Osteocyte (in vitro differentiated cells): ENCODE measurements at regions not wholly inside any gene's neighbourhood (a gene's known extent, or its start where the extent isn't known, plus 50 kb on each side); places are given as distances from the start of the nearest gene placed in this dataset.
"Not testable (repeated sequence)": the region's sequence is repeated elsewhere in the genome, so short reads cannot be mapped to it uniquely, and the experiment has no call there.

Source experiments
- DNase-seq: peaks from one replicate; pipeline ENCODE4 v3.0.0; 2021; ENCODE audit warnings: mixed read lengths; ENCODE audit not compliant: unreplicated experiment; ENCODE audit errors: extremely low spot score
- H3K27ac Mint-ChIP-seq: one replicate; pipeline ENCODE4 v1.8.0; 2021; ENCODE audit warnings: mild to moderate bottlenecking, mixed read lengths; ENCODE audit not compliant: unreplicated experiment
- H3K27me3 Mint-ChIP-seq: one replicate; pipeline ENCODE4 v1.8.0; 2021; ENCODE audit warnings: mixed read lengths; ENCODE audit not compliant: unreplicated experiment
- H3K36me3 Mint-ChIP-seq: one replicate; pipeline ENCODE4 v1.8.0; 2021; ENCODE audit warnings: mixed read lengths; ENCODE audit not compliant: unreplicated experiment
- H3K4me1 Mint-ChIP-seq: one replicate; pipeline ENCODE4 v1.8.0; 2021; ENCODE audit warnings: mixed read lengths; ENCODE audit not compliant: unreplicated experiment
- H3K4me3 Mint-ChIP-seq: one replicate; pipeline ENCODE4 v1.8.0; 2021; ENCODE audit warnings: mild to moderate bottlenecking, moderate library complexity, mixed read lengths; ENCODE audit not compliant: unreplicated experiment
- H3K9me3 Mint-ChIP-seq: one replicate; pipeline ENCODE4 v1.8.0; 2021; ENCODE audit warnings: mixed read lengths; ENCODE audit not compliant: unreplicated experiment
- CTCF ChIP-seq: fragments of 200-600 bp; sonication (generic); IDR thresholded peaks from 2 replicates; pipeline ENCODE4 v1.5.0; 2021; ENCODE audit warnings: antibody characterized with exemption, mild to moderate bottlenecking, moderate library complexity

GRCh38 chr9:97096793-97097192 lies 57.9 kb upstream of the CTSV start:
- TF ChIP-seq CTCF: no peak
- DNase-seq: no peak
- Mint-ChIP-seq H3K36me3 (no peaks in the 10 kb centered on the region), H3K27ac (no peak overlapping the region), H3K9me3 (no peaks in the 10 kb centered on the region), H3K27me3 (peaks cover 20% of the 10 kb centered on the region), H3K4me3 (no peak overlapping the region), H3K4me1 (no peaks in the 10 kb centered on the region)

- H3K27me3 Mint-ChIP-seq: peaks cover 37% of the 10 kb centered on the region
- not testable (repeated sequence) for H3K27ac Mint-ChIP-seq, H3K4me1 Mint-ChIP-seq, H3K36me3 Mint-ChIP-seq, H3K4me3 Mint-ChIP-seq, H3K9me3 Mint-ChIP-seq, DNase-seq
Measured at GRCh38 chr9:97089361-97089760, 50.4 kb upstream of the CTSV start.
